GM10248 (cell line): ENCODE measurements at regions not wholly inside any gene's neighbourhood (a gene's known extent, or its start where the extent isn't known, plus 50 kb on each side); places are given as distances from the start of the nearest gene placed in this dataset.

ENCODE experiments used
- CTCF ChIA-PET: fragments of 300-600 bp; sonication (Branson Sonifier 250); formaldehyde crosslinking; extraction: SDS; loops from one replicate; lab custom pipeline; 2021; ENCODE audit warnings: antibody characterized with exemption; lab: Yijun Ruan, JAX
- POLR2A ChIA-PET: fragments of 350-650 bp; sonication (Branson Sonifier 250); formaldehyde crosslinking; extraction: SDS; loops from one replicate; lab custom pipeline; 2020; ENCODE audit warnings: antibody characterized with exemption; lab: Yijun Ruan, JAX
- DNase-seq: peaks from one replicate; pipeline ENCODE4 v3.0.0; 2012; ENCODE audit errors: extremely low spot score
- TF ChIP-seq, protein P1 (sequence below): IDR thresholded peaks from 2 replicates; pipeline ENCODE4 v1.5.1; 2012; ENCODE audit warnings: mild to moderate bottlenecking, low read depth; ENCODE audit errors: extremely low read depth, missing control alignments, control extremely low read depth

DNA sequence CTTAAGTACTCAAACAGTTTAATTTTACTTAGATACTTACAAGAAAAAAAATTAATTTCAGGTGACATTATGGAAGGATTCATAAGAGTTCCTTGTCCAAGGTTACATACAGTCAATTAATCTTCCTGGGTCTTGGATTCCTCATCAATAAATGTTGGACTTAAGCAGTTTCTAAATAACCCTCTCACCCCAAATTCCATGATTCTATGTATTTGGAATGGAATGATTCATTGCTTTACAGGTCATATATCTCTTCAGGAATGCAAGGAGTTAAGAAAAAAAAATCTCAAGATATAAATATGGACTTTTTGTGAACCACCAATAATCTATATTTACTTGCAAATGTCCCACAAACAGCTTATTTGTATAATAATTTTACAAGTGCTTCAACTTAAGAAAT, 84.2 kb upstream of the BMP4 start:
- ChIA-PET POLR2A (no interaction called here), CTCF (no interaction called here)
- TF ChIP-seq, protein P1, sequence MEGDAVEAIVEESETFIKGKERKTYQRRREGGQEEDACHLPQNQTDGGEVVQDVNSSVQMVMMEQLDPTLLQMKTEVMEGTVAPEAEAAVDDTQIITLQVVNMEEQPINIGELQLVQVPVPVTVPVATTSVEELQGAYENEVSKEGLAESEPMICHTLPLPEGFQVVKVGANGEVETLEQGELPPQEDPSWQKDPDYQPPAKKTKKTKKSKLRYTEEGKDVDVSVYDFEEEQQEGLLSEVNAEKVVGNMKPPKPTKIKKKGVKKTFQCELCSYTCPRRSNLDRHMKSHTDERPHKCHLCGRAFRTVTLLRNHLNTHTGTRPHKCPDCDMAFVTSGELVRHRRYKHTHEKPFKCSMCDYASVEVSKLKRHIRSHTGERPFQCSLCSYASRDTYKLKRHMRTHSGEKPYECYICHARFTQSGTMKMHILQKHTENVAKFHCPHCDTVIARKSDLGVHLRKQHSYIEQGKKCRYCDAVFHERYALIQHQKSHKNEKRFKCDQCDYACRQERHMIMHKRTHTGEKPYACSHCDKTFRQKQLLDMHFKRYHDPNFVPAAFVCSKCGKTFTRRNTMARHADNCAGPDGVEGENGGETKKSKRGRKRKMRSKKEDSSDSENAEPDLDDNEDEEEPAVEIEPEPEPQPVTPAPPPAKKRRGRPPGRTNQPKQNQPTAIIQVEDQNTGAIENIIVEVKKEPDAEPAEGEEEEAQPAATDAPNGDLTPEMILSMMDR = no peak
- no peak for DNase-seq

- ChIA-PET CTCF (no interaction called here), POLR2A (no interaction called here)
- no peak for DNase-seq
- TF ChIP-seq, protein P1 = no peak
These were observed 89.6 kb upstream of the BMP4 start for GRCh38 chr14:54046250-54046649.

GRCh38 chr14:54047645-54048308, 91.2 kb upstream of the BMP4 start:
- ChIA-PET CTCF (interaction anchor here (1.4 kb wide), 1 partner anchor 15 kb away, joined by 5 read pairs; no protein-coding TSS in a partner anchor), POLR2A (no interaction called here)
- TF ChIP-seq, protein P1 = no peak
- DNase-seq = no peak

- TF ChIP-seq, protein P1 = no peak
- no peak for DNase-seq
- POLR2A ChIA-PET = interaction anchor here (0.6 kb wide), 1 partner anchor 91 kb away, joined by 4 read pairs; no protein-coding TSS in a partner anchor
- CTCF ChIA-PET = interaction anchor here (1.4 kb wide), 1 partner anchor 14 kb away, joined by 5 read pairs; no protein-coding TSS in a partner anchor
These were observed 91.7 kb upstream of the BMP4 start for GRCh38 chr14:54048311-54048710.

GRCh38 chr14:54048736-54049135, 92.1 kb upstream of the BMP4 start:
- no peak for DNase-seq
- CTCF ChIA-PET = interaction anchor here (1.1 to 1.4 kb wide), 2 partner anchors 10 to 14 kb away, joined by 3 to 5 read pairs; no protein-coding TSS in a partner anchor
- TF ChIP-seq, protein P1 = no peak
- POLR2A ChIA-PET = interaction anchor here (0.6 kb wide), 1 partner anchor 92 kb away, joined by 4 read pairs; no protein-coding TSS in a partner anchor

GRCh38 chr14:54050759-54051158, 94.1 kb upstream of the BMP4 start:
- no peak for DNase-seq
- POLR2A ChIA-PET = no interaction called here
- TF ChIP-seq, protein P1 = no peak
- CTCF ChIA-PET = no interaction called here
